Mesendoderm (in vitro differentiated cells): ENCODE measurements at regions not wholly inside any gene's neighbourhood (a gene's known extent, or its start where the extent isn't known, plus 50 kb on each side); places are given as distances from the start of the nearest gene placed in this dataset.

ENCODE experiments used
- DNase-seq: peaks from one replicate; pipeline ENCODE4 v3.0.0; 2013
- H2AK5ac ChIP-seq: 2 replicates; pipeline ENCODE4 v1.6.1; 2013; ENCODE audit warnings: low read length, inconsistent platforms
- H2BK120ac ChIP-seq: 2 replicates; pipeline ENCODE4 v1.6.1; 2013; ENCODE audit warnings: low read depth, mild to moderate bottlenecking, low read length, moderate library complexity, mixed read lengths
- H2BK15ac ChIP-seq: replicated peaks from 2 replicates; pipeline ENCODE4 v1.6.1; 2013; ENCODE audit warnings: low read depth, mild to moderate bottlenecking, moderate library complexity
- H2BK5ac ChIP-seq: 2 replicates; pipeline ENCODE4 v1.6.1; 2013; ENCODE audit warnings: low read length, inconsistent platforms
- H3K18ac ChIP-seq: 2 replicates; pipeline ENCODE4 v1.6.1; 2013; ENCODE audit warnings: mild to moderate bottlenecking, low read length, mixed read lengths
- H3K23ac ChIP-seq: one replicate; pipeline ENCODE4 v1.6.1; 2013; ENCODE audit warnings: low read length
- H3K27ac ChIP-seq: 2 replicates; pipeline ENCODE4 v1.5.1; 2013; ENCODE audit warnings: low read depth, mild to moderate bottlenecking, inconsistent platforms, low read length, moderate library complexity
- H3K27me3 ChIP-seq: 2 replicates; pipeline ENCODE4 v1.6.1; 2013; ENCODE audit warnings: low read length, control low read depth, mild to moderate bottlenecking, inconsistent platforms; ENCODE audit not compliant: insufficient read depth, poor library complexity
- H3K36me3 ChIP-seq: 2 replicates; pipeline ENCODE4 v1.6.1; 2013; ENCODE audit warnings: low read length, inconsistent platforms; ENCODE audit not compliant: control insufficient read depth, insufficient read depth
- H3K4ac ChIP-seq: one replicate; pipeline ENCODE4 v1.6.1; 2013; ENCODE audit warnings: low read depth, mild to moderate bottlenecking, low read length, moderate library complexity
- H3K4me1 ChIP-seq: 2 replicates; pipeline ENCODE4 v1.6.1; 2013; ENCODE audit warnings: low read depth, low read length, inconsistent platforms; ENCODE audit not compliant: control insufficient read depth
- H3K4me2 ChIP-seq: 2 replicates; pipeline ENCODE4 v1.6.1; 2013; ENCODE audit warnings: low read length
- H3K4me3 ChIP-seq: 2 replicates; pipeline ENCODE4 v1.5.1; 2013; ENCODE audit warnings: mild to moderate bottlenecking, low read length
- H3K56ac ChIP-seq: one replicate; pipeline ENCODE4 v1.6.1; 2013; ENCODE audit warnings: low read length
- H3K79me1 ChIP-seq: 2 replicates; pipeline ENCODE4 v1.6.1; 2013; ENCODE audit warnings: low read length, inconsistent platforms
- H3K79me2 ChIP-seq: 2 replicates; pipeline ENCODE4 v1.6.1; 2013; ENCODE audit warnings: mild to moderate bottlenecking, low read length; ENCODE audit not compliant: control insufficient read depth, insufficient read depth
- H3K9ac ChIP-seq: 2 replicates; pipeline ENCODE4 v1.6.1; 2013; ENCODE audit warnings: low read length, inconsistent platforms
- H4K5ac ChIP-seq: one replicate; pipeline ENCODE4 v1.6.1; 2013; ENCODE audit warnings: low read length
- H4K8ac ChIP-seq: one replicate; pipeline ENCODE4 v1.6.1; 2013; ENCODE audit warnings: low read depth, mild to moderate bottlenecking, control low read depth, low read length, moderate library complexity
- WGBS: extraction: QIAGEN DNeasy Blood & Tissue Kit; methylation state at CpG from one replicate; pipeline ENCODE4 v1.1.7; 2013; ENCODE audit warnings: low lambda C conversion rate, missing lambda C conversion rate; ENCODE audit not compliant: insufficient coverage; ENCODE audit errors: extremely low coverage; 5-methylcytosine and 5-hydroxymethylcytosine counted together

GRCh38 chr3:170697131-170697530 is 111.3 kb upstream of the SLC7A14 start:
- Histone ChIP-seq H3K4me3 (no peak overlapping the region), H2BK120ac (peak overlapping the region; percentile 5), H3K18ac (no peak overlapping the region), H2BK15ac (no peak overlapping the region), H4K5ac (peak overlapping the region; percentile 9), H4K8ac (no peak overlapping the region), H3K9ac (no peak overlapping the region), H3K56ac (peak overlapping the region; percentile 63), H3K23ac (no peak overlapping the region), H2AK5ac (peak overlapping the region; percentile 6), H3K27ac (peak overlapping the region; percentile 53), H2BK5ac (peak overlapping the region; percentile 24), H3K36me3 (no peaks in the 10 kb centered on the region), H3K27me3 (no peaks in the 10 kb centered on the region), H3K4me1 (peaks cover 8% of the 10 kb centered on the region), H3K4me2 (no peak overlapping the region), H3K79me1 (no peaks in the 10 kb centered on the region), H3K4ac (peak overlapping the region; percentile 83), H3K79me2 (no peaks in the 10 kb centered on the region)
- no CpG with 5 or more reads among the region's 2 CpGs for WGBS
- no peak for DNase-seq

DNA sequence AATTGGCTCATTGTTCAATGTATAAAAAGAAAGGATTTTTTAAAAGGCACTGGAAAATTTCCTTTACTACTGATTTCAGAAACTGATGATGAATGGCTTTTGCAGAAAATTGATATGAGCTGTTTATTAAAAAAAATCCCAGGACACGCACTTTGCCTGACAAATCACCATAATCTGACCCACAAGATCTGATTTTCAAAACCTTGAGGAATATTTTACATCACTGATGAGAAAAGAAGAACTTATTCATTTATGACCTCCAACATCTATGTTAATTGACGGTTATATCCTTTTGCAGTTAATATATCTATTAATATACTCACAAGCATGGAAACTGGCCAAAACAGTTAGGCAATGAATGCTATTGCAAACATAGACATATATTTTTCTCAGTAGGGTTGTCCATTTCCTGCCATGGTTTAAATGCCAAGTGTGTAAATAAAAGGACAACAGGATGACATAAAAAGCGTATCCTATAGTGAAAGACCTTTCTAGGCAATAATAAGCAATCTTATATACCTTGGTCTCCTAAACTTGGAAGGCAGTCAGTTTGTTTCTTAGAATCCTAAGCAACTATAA is 109.7 kb upstream of the SLC7A14 start:
- Histone ChIP-seq H4K8ac (no peak overlapping the region), H3K4me1 (peaks cover 9% of the 10 kb centered on the region), H3K18ac (no peak overlapping the region), H2BK120ac (no peak overlapping the region), H3K79me1 (no peaks in the 10 kb centered on the region), H2AK5ac (no peak overlapping the region), H3K4me2 (no peak overlapping the region), H3K27ac (no peak overlapping the region), H3K79me2 (no peaks in the 10 kb centered on the region), H4K5ac (no peak overlapping the region), H3K4ac (no peak overlapping the region), H2BK5ac (no peak overlapping the region), H3K23ac (no peak overlapping the region), H3K9ac (no peak overlapping the region), H3K56ac (no peak overlapping the region), H3K36me3 (no peaks in the 10 kb centered on the region), H3K27me3 (no peaks in the 10 kb centered on the region), H2BK15ac (no peak overlapping the region), H3K4me3 (no peak overlapping the region)
- no peak for DNase-seq
- WGBS, result no CpG with 5 or more reads among the region's 3 CpGs

DNA sequence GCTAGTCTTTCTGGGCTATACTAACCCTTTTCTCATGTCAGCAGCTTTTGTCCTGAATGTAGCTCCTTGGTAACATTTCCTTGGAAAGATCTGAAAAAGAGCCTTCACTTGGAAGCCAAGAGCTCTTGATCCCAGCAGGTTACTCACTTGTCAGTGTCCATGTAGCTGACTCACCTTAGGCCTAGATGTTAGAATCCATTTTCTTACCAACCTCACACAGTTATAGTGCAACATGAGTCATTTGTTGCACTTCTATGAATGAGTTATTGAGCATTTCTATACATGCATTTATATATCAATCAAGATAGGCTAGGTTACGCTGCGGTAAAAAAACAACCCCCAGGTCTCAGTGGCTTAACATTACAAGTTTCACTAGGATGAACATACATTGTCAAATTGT is 106.8 kb upstream of the SLC7A14 start:
- Histone ChIP-seq H2BK5ac (no peak overlapping the region), H3K4me3 (no peak overlapping the region), H3K18ac (no peak overlapping the region), H3K9ac (no peak overlapping the region), H3K79me1 (no peaks in the 10 kb centered on the region), H2AK5ac (no peak overlapping the region), H2BK15ac (no peak overlapping the region), H3K4me2 (no peak overlapping the region), H3K4me1 (peaks cover 7% of the 10 kb centered on the region), H3K27ac (no peak overlapping the region), H3K23ac (no peak overlapping the region), H3K27me3 (no peaks in the 10 kb centered on the region), H3K56ac (no peak overlapping the region), H3K79me2 (no peaks in the 10 kb centered on the region), H4K8ac (no peak overlapping the region), H3K4ac (no peak overlapping the region), H3K36me3 (no peaks in the 10 kb centered on the region), H2BK120ac (no peak overlapping the region), H4K5ac (no peak overlapping the region)
- no peak for DNase-seq
- WGBS, result no CpG with 5 or more reads among the region's 2 CpGs

DNA sequence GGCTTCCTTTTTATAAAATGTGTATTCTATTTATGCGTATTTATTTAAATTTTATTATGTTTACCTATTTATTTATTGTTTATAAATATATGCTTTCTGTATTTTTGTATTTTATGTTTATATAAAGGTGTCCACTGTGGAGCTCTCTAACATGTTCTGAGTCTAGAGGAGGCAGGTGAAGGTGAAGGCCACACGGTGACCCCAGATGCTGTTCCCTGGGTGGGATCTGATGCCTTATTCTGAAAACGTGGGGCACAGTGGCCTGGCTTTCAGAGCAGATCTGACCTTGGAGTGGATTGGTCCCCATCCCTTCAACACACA is 104.7 kb upstream of the SLC7A14 start:
- Histone ChIP-seq H3K18ac (peak overlapping the region; percentile 64), H3K9ac (no peak overlapping the region), H3K79me1 (no peaks in the 10 kb centered on the region), H3K4ac (peak overlapping the region; percentile 37), H3K4me3 (no peak overlapping the region), H3K56ac (peak overlapping the region; percentile 46), H2BK15ac (no peak overlapping the region), H3K4me1 (peaks cover 2% of the 10 kb centered on the region), H2AK5ac (peak overlapping the region; percentile 89), H3K27ac (no peak overlapping the region), H4K5ac (no peak overlapping the region), H4K8ac (no peak overlapping the region), H3K79me2 (no peaks in the 10 kb centered on the region), H3K36me3 (no peaks in the 10 kb centered on the region), H3K23ac (no peak overlapping the region), H2BK5ac (no peak overlapping the region), H3K27me3 (no peaks in the 10 kb centered on the region), H2BK120ac (no peak overlapping the region), H3K4me2 (no peak overlapping the region)
- no CpG with 5 or more reads among the region's 3 CpGs for WGBS
- no peak for DNase-seq

GRCh38 chr3:170689893-170690660 is 104.2 kb upstream of the SLC7A14 start:
- Histone ChIP-seq H3K9ac (no peak overlapping the region), H3K56ac (peak overlapping the region; percentile 54), H3K4me1 (peaks cover 2% of the 10 kb centered on the region), H4K8ac (no peak overlapping the region), H3K4me2 (no peak overlapping the region), H3K23ac (no peak overlapping the region), H3K79me1 (no peaks in the 10 kb centered on the region), H3K27ac (peak overlapping the region; percentile 20), H3K4ac (peak overlapping the region; percentile 37), H2AK5ac (peak overlapping the region; percentile 64), H2BK5ac (peak overlapping the region; percentile 18), H2BK120ac (peak overlapping the region; percentile 89), H4K5ac (no peak overlapping the region), H3K18ac (peak overlapping the region; percentile 64), H3K36me3 (no peaks in the 10 kb centered on the region), H2BK15ac (no peak overlapping the region), H3K79me2 (no peaks in the 10 kb centered on the region), H3K4me3 (no peak overlapping the region), H3K27me3 (no peaks in the 10 kb centered on the region)
- WGBS, result no CpG with 5 or more reads among the region's 13 CpGs
- DNase-seq, result peak; percentile 75
